HG03469 (cell line): ENCODE measurements at regions not wholly inside any gene's neighbourhood (a gene's known extent, or its start where the extent isn't known, plus 50 kb on each side); places are given as distances from the start of the nearest gene placed in this dataset.

Source experiments
- ATAC-seq: cut with Tn5 transposase; IDR thresholded peaks from one replicate; pipeline ENCODE4 v1.9.1; 2021; ENCODE audit warnings: mild to moderate bottlenecking, moderate library complexity, moderate number of reproducible peaks; ENCODE audit not compliant: unreplicated experiment

DNA sequence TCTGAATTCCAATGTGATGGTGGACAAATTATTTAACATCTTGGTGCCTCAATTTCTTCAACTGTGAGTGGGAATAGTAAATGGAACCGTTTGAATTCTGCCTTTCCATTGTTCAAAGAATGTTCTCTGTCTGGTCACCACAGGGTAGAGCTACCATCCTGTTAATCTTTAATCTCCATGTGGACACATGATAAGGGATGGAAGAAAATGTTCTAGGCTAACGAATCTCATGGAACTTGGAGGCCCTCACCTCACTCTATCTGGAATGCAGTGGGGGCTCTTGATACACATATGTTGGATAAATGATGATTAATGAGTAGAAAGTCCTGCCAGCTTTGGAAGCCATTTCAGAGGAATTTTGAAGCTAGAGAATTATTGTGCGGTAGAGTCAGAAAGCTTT, 118.5 kb upstream of the HABP2 start:
- ATAC-seq = no peak

DNA sequence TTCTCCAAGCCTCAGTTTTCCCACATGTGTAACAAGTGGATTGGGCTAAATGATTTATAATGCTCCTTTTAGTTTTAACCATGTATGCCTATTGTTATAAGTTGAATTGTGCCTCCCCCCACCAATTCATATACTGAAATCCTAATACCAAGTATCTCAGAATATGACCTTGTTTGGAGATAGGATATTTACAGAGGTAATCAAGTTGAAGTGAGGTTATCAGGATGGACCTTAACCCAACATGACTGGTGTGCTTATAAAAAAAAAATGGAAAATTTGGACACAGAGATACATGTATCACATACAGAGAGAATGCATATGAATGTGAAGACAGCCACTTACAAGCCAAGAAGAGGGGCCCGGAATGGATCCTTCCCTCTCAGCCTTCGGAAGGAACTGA, 117.9 kb upstream of the HABP2 start:
- no peak for ATAC-seq

DNA sequence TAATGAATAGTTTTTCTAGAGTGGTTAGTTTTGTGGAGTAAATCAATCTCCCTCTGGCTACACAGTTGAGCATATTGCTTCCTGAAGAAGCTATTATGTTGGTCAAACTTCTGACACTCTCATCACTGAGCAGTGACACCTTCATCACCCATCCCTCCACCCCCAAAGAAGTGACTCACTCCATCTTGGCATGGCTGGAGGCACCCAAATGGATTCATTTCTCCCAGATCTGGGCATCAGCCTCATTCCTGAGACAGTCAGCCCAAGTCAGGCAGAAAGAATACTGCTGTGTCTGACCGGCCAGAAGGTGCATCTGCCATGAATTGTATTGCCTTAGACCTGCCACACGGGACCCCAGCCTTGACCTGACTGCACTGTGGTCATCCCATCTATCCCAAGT, 117.0 kb upstream of the HABP2 start:
- no peak for ATAC-seq

DNA sequence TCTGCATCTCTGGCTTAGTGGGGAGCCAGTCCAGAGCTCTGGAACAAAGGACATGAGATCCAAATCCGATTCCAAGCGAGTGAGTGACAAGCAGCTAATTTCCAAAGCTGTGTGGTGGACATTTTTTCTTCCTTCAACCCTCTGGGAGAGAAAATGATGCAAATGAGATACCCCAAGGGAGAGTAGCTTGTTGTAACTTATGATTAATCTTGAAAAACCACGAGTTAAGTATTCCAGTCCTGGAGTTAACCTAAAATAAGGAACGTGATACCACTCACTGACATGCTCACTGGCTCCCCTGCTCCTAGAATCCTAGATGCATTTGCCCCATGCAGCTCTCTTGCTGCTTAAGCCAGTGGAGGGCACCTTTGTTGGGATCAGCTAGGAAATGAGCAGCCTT, 116.0 kb upstream of the HABP2 start:
- ATAC-seq = no peak

DNA sequence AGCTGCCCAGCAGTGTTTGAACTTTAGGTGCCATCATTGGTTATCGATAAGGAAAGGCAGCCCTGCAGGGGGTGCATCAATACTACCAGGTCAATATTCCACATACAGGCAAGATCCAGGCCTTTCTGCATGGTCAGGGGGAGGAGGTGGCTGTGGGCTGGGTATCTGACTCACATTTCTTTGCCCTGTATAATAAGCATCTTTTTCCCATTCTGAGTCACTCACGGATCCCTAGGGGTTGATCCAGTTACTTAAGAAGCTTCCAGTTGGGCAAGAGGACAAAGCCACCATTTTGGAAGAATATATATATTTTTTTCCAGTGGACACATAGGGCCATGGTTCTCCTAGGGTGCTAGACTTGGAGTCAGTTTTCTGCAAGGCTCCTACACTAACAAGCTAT, 114.2 kb upstream of the HABP2 start:
- ATAC-seq = no peak

DNA sequence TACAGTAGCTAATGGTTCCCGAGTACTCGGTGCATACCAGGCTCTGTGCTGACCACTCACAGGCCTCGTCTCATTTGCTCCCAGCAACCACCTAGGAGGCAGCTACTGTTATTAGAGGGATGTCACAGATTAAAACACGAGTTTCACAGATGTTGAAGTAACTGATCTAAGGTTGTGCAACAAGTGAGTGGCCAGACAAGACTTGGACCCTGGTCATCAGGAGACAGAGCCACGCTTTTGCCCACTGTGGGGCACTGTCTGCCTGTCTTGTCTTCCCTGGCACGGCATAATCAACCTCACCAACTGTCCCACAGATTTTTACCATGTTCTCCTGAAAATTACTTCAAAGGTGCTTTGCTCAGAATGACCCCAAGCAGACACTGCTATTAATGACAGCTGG, 111.6 kb upstream of the HABP2 start:
- no peak for ATAC-seq

DNA sequence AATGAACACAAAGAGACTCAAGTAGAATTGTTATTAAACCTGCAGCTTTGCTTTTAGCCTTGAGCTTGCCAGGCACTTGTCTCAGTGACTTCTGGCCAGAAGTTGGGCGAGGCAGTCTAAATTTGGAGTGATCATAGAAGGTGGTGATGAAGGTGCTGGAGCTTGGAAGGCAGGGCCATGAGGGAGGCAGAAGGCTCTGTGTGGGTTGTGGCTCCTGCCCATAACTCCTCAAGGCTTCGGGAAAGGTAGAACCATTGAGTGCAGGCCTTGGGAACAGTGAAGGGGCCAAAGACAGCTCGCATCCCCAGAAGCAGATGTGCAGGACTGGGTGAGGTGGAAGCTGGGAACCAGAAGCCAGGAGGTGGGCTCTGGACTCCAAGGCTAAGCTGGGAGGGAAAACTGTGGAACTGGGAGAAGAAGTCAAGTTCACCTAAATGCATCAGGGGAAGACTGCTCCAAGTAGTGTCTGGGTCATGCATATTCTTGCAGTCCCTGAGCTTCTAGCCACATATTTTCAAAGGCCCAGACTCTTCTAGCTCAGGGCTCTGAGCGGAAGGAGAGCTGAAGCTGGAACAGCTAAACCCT, 111.1 kb upstream of the HABP2 start:
- no peak for ATAC-seq

DNA sequence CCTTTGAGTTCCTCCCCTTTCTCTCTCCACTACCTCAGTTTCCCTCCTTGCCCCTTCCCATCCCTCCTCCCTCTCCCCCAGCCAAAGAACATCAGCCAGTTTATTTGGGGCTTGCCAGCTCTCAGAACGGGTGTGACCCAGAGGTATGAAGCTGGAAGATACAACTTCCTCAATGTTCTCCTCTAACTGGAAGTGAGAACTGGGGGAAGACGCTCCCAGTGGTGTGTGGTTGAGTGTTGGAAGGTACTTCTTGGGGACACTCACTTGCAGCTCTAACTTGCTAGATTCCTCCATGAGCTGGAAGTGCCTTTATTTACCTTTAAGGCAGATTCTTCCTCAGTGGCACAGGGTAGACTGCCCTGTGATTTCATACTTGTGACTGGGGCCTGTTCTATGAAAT, 110.5 kb upstream of the HABP2 start:
- no peak for ATAC-seq

DNA sequence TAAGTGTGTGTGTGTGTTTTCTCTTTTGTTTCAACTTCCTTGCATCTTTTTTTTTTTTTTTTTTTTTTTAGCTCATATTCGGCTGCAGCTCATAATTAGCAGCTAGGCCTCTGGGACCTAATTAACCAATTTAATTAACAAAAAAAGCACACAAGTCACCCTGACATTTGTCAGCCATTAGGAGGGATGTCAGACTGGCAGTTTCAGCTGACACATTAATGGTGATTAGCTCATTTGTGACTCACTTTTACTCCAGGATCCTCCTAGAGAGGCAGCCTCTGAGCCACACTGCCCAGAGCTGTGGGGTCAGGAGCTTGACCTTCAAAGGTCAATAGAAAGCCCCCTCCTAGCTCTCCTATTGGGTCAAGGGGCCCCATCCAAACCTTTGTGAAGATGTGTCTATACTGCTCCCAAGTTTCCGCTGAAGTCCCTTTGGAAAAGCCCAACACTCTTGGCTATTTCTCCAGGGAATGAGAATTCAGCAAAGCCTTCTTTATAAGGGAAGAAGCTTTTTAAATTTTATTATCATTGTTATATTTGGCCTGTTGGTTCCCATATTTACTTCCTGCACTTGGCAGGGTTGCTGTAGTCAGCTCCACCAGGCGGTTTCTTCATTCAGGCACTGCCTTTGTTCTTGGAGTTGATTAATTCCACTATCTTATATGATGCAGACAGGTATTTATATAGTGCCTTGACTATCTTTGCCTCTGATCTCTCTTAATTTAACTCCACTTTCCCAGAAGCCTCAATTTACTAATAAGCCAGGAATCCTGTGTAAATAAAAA, 109.5 kb upstream of the HABP2 start:
- no peak for ATAC-seq

DNA sequence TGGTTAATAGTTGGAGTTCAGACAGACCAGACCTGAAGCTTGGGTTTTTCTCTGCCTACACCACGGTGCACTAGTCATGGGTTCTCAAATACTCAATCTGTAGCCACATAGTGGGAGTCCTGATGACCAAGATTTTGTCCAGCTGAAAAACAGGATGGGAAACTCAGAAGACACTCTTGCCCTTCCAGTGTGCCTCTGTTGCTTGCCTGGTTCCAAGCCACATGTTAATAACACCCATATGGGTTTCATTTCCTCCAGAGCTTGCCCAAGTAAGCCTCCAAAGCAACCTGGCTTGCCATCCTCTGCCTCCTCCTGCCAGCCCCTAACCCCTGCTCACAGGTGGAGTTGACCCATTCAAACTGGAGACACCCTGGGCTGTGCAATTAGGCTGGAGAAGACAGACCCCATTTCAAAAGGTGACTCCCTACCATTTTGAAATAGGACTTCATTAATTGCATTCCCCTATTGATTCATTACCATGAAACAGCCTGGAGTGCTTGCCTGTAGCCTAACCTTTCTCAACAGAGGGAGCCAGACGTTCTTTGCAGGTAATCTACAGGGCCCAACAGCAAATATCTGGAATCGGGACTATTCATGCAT, 108.0 kb upstream of the HABP2 start:
- no peak for ATAC-seq

DNA sequence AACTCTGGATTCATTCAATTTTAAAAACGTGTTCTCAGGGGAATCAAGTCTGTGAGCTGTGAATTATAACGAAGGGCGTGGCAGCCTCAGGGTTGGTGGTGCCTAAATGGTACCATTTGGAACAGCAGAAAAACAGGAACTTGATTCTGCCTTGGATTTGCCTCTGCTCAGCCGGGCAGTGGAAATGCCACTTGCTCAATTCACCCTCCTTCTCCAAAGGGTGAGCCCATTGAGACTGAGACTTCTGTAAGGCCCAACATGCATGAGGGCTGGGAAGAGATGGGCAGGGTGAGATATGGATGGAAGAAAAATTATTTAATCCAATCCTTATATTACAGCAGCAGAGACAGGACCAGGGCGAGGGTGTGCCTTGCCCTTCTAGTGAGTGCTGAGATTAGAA, 107.1 kb upstream of the HABP2 start:
- ATAC-seq = no peak

DNA sequence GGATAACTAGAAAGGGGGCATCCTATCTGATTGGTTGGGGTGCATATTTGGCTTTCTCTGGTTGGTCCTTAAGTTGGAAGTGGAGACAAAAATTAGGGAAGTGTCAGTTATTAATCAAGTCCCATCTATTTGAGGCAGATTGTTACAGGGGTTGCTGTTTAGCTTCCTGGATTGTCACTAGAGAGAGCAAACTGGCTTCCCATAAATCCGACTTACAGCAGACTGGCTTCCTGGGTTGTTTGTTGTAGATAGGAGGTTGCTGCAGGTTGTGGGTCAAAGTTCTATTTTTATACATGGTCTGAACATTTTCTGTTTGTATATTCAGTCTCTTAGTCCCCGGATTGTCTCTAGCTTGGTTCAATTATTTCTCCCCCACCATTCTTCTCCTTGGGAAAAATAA, 106.1 kb upstream of the HABP2 start:
- no peak for ATAC-seq

DNA sequence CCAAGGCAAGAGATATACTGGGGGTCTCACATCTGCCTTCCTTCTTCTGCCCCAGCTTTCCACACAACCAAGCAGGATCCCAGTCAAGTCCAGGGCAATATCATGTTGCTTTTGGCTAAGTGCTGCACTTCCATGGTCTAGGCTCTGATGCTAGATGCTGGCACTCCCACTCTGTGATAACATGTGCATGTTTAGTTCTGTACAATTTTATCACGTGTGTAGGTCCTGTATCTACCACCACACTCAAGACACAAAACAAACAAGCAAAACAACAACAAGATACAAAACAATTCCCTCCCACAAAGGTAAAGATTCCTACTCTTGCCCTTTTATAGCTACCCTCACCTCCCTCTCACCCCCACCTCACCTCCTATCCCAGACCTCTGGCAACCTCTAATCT, 105.6 kb upstream of the HABP2 start:
- no peak for ATAC-seq

DNA sequence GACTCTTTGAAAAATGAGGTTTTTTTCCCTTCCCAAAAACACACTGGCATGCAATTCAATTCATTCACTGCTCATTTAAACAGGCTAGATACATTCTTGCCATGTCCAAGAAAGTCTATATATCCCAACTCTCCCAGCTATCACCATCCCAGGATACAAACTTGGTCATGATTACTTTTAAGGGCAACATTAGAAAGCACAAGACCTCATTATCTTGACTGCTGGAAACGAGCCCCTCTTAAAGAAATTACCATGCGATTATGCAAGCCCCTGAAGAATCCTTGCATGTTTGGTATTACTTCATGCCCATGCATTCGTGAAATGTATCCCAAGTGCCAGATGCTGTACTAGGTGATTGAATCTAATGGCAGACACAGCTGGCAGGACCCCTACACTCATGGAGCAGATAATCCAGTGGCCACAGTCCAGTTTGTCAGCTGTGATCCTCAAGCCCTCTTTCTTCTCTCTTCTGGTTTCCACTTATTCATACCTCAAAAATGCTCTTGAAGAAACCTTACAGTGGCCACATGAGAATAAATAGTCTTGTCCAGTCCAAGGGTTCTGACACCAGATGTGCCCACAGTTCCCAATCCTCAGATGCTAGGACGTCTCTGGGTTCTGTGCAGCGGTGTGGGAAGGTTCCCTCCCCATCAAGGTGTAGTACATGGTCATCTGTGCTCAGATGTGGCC, 103.7 kb upstream of the HABP2 start:
- ATAC-seq = no peak

DNA sequence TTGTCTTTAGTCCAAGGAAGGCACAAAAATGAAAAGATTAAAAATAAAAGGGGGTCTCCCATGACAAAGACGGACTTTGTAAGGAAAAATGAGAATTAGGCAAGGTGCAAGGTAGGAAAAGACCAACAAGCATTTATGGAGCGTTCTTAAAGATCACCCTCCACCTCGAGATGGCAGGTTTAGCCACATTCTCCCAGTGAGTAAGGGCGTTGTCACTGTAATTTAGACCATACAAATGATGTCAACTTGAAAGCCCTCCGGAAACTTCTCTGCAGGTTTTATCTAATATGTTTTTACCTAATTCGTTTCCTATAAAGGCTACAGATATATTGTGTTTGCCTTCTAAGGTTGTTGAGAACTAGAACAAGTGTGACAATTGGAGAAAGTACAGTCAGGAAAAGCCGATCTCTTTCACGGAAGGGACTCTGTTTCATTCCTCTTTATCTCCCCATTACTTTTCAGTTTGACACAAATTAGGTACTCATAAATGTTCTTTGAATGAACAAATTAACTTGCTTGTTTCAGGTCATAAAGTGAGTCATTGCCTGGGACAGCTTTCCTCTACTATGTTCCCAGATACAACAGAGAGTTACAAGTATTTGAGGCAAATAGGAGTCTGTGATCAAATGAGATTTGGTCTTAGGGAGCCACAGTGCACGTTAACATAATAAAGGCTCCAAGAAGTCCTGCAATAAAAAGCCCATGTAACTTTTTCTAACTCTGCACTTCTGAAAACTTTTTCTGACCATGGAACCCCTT, 102.6 kb upstream of the HABP2 start:
- no peak for ATAC-seq

DNA sequence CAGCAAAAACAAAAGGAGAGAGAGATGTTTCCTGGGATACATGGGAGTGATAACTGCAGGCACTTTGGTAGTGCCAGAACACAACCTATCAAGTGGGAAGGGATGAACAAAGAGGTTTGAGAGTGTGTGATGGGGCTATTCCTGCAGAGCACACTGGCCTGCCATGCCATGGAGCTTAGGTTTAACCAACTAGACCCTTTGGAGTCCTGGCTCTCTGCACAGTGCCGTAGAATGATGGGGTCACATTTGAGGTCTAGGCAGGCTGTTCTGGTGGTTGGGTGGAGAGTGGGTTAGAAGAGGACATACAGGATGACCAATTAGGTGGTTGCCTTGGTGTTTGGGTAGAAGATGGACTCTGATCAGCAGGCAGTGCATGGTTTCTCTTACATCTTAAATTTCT, 101.9 kb upstream of the HABP2 start:
- ATAC-seq = no peak

DNA sequence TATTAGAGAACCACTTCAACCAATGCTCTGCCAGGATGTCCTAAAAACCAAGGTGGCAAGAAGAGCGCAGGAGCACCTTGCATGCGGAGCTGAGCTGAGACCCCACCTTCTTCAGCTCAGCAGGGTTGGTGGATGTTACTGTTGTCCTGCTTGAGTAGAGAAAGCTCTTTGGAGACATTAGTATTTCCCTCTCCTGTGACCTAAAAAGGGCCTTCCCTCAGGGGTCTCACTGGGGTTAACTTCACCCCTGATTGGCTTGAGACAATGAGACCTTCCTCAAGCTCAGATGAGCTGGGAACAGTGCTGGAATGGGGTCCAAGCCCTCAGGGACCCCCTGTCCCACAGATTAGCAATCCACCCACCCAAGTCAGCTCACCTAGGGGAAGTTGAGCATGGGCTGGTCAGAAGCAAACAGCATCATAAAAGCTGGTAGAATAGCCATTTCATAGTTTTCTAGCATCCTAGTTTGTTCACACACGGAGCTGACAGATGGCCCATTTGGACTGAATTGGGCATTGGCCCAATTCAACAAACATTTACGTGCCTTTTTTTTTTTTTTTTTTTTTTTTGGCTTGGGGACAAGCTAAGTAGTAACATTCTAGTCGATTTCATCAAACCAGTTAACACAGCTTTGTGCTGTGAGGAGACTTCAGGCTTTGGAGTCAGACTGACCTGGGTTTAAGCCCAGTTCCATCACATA, 100.6 kb upstream of the HABP2 start:
- ATAC-seq = no peak

DNA sequence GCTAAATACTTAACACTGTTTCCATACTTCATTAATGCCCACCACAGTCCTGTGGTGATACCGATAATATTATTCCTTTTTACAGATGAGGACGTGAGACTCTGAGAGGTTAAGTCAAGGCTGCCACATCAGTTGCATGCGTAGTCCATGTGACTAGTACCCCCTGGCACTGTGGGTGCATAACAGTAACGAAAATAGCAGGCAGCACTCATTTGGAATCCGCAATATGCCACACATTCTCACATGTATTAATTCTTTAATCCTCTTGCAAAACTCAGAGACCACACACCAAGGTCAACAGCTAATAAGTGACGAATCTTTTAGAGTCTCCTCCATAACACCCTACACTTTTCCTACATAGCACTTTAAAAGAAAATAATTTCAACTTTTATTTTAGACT, 99.5 kb upstream of the HABP2 start:
- ATAC-seq = no peak

DNA sequence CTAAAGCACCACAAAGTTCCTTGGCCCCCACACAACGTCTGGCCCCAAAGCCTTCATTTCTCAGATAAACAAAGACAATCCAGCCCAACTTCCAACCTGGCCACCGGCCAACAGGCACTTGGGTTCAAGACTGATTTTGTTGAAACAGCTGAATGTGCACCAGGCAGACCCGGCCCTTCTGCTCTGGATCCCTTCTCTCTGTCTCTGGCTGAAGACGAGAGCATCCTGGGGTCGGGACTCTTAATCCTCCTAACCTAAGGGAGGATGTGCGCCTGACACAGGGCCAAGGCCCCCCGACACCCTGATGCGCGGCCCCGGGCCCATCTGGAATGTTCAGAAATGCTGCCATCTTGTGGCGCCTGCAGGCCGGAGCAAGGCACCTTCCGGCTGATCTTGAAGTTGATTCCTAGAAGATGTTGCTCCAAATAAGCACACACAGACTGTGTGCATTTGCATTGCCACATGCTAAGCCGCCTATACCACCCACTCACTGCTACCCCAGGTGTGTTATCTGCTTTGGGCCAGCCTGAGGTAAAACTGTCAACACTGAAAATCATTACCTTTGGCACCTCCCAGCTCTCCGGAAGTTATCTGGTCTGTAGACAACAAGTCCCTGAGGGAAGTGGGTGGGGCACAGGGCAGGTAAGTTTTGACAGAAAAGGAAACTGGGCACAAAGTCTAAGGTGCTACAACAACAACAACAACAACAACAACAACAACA, 98.4 kb upstream of the HABP2 start:
- no peak for ATAC-seq

DNA sequence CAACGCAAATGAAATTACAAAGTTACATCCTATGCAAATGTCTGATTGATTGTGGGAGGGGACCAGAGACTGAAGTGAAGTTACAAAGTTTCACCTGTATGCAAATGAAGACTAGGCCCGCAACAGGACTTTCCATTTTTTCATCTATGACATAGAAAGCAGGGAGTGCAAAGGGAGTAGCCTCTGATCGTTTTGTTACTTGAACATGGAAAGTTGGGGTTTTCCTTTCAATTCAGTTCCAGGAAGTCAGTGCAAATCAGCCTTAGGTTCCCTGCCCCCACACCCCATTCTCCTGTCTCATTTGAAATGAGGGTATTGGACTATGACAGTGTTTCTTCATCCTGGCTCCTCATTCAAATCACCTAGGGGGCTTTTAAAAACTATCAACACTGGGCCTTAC, 96.9 kb upstream of the HABP2 start:
- ATAC-seq = no peak
